HL-60 (cell line): ENCODE measurements at regions not wholly inside any gene's neighbourhood (a gene's known extent, or its start where the extent isn't known, plus 50 kb on each side); places are given as distances from the start of the nearest gene placed in this dataset.

Experiments used
- DNase-seq, 2 experiments: peaks; one replicate each; pipeline ENCODE4 v3.0.0-alpha.2; 2010 to 2020; ENCODE audit warnings: low read depth in 1 of 2, low spot score in 1 of 2
- H3K27ac ChIP-seq: fragments of 250-450 bp; sonication (Bioruptor Pico); replicated peaks from 2 replicates; pipeline ENCODE4 v1.5.1; 2020; ENCODE audit warnings: mild to moderate bottlenecking, moderate library complexity
- H3K27me3 ChIP-seq: fragments of 250-450 bp; sonication (Bioruptor Pico); 2 replicates; pipeline ENCODE4 v1.5.1; 2021; ENCODE audit warnings: mild to moderate bottlenecking, moderate library complexity; ENCODE audit not compliant: insufficient read depth, poor library complexity, severe bottlenecking
- H3K4me3 ChIP-seq: replicated peaks from 2 replicates; pipeline ENCODE4 v1.5.1; 2011; ENCODE audit warnings: mild to moderate bottlenecking, control low read depth, low read length; ENCODE audit not compliant: insufficient read depth
- GABPA ChIP-seq: IDR thresholded peaks from 2 replicates; pipeline ENCODE4 v1.6.1; 2012; ENCODE audit warnings: low read depth
- POLR2AphosphoS5 ChIP-seq: IDR thresholded peaks from 2 replicates; pipeline ENCODE4 v1.6.1; 2012; ENCODE audit warnings: low read depth
- SPI1 ChIP-seq: IDR thresholded peaks from 2 replicates; pipeline ENCODE4 v1.6.1; 2012; ENCODE audit warnings: low read depth, mild to moderate bottlenecking, borderline replicate concordance
- TF ChIP-seq, protein P1 (sequence below): IDR thresholded peaks from 2 replicates; pipeline ENCODE4 v1.6.1; 2012; ENCODE audit warnings: low read depth; ENCODE audit not compliant: insufficient replicate concordance
- TF ChIP-seq, protein P2 (sequence below): IDR thresholded peaks from one replicate; pipeline ENCODE4 v1.5.1; 2011; ENCODE audit warnings: low read length, control low read depth, inconsistent platforms; ENCODE audit not compliant: insufficient read depth

- Histone ChIP-seq H3K27ac (no peak overlapping the region), H3K27me3 (no peaks in the 10 kb centered on the region), H3K4me3 (no peak overlapping the region)
- no peak for DNase-seq
- no peak for TF ChIP-seq SPI1
- TF ChIP-seq, protein P1, sequence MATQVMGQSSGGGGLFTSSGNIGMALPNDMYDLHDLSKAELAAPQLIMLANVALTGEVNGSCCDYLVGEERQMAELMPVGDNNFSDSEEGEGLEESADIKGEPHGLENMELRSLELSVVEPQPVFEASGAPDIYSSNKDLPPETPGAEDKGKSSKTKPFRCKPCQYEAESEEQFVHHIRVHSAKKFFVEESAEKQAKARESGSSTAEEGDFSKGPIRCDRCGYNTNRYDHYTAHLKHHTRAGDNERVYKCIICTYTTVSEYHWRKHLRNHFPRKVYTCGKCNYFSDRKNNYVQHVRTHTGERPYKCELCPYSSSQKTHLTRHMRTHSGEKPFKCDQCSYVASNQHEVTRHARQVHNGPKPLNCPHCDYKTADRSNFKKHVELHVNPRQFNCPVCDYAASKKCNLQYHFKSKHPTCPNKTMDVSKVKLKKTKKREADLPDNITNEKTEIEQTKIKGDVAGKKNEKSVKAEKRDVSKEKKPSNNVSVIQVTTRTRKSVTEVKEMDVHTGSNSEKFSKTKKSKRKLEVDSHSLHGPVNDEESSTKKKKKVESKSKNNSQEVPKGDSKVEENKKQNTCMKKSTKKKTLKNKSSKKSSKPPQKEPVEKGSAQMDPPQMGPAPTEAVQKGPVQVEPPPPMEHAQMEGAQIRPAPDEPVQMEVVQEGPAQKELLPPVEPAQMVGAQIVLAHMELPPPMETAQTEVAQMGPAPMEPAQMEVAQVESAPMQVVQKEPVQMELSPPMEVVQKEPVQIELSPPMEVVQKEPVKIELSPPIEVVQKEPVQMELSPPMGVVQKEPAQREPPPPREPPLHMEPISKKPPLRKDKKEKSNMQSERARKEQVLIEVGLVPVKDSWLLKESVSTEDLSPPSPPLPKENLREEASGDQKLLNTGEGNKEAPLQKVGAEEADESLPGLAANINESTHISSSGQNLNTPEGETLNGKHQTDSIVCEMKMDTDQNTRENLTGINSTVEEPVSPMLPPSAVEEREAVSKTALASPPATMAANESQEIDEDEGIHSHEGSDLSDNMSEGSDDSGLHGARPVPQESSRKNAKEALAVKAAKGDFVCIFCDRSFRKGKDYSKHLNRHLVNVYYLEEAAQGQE: no peak
- no peak for TF ChIP-seq POLR2AphosphoS5
- TF ChIP-seq GABPA: no peak
- TF ChIP-seq, protein P2, sequence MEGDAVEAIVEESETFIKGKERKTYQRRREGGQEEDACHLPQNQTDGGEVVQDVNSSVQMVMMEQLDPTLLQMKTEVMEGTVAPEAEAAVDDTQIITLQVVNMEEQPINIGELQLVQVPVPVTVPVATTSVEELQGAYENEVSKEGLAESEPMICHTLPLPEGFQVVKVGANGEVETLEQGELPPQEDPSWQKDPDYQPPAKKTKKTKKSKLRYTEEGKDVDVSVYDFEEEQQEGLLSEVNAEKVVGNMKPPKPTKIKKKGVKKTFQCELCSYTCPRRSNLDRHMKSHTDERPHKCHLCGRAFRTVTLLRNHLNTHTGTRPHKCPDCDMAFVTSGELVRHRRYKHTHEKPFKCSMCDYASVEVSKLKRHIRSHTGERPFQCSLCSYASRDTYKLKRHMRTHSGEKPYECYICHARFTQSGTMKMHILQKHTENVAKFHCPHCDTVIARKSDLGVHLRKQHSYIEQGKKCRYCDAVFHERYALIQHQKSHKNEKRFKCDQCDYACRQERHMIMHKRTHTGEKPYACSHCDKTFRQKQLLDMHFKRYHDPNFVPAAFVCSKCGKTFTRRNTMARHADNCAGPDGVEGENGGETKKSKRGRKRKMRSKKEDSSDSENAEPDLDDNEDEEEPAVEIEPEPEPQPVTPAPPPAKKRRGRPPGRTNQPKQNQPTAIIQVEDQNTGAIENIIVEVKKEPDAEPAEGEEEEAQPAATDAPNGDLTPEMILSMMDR: no peak
Measured at GRCh38 chr5:120958877-120959485, 494.9 kb downstream of the PRR16 start.

- Histone ChIP-seq H3K4me3 (no peak overlapping the region), H3K27ac (no peak overlapping the region), H3K27me3 (no peaks in the 10 kb centered on the region)
- no peak for TF ChIP-seq POLR2AphosphoS5
- TF ChIP-seq GABPA: no peak
- TF ChIP-seq, protein P1: no peak
- TF ChIP-seq SPI1: no peak
- TF ChIP-seq, protein P2: no peak
- DNase-seq: no peak
Measured at GRCh38 chr5:120960510-120960909, 496.4 kb downstream of the PRR16 start.

GRCh38 chr5:120967366-120967765 lies 503.3 kb downstream of the PRR16 start:
- no peak for DNase-seq
- no peak for TF ChIP-seq POLR2AphosphoS5
- TF ChIP-seq, protein P1: no peak
- no peak for TF ChIP-seq SPI1
- TF ChIP-seq, protein P2: no peak
- no peak for TF ChIP-seq GABPA
- Histone ChIP-seq H3K27ac (no peak overlapping the region), H3K27me3 (no peaks in the 10 kb centered on the region), H3K4me3 (no peak overlapping the region)
